HEK293T (cell line): ENCODE measurements at regions not wholly inside any gene's neighbourhood (a gene's known extent, or its start where the extent isn't known, plus 50 kb on each side); places are given as distances from the start of the nearest gene placed in this dataset.

ENCODE experiments used
- BHLHE40 ChIP-seq: fragments of 450-650 bp; IDR thresholded peaks from 2 replicates; pipeline ENCODE4 v1.6.1; 2016; ENCODE audit warnings: mild to moderate bottlenecking, moderate library complexity, borderline replicate concordance
- NFRKB ChIP-seq: fragments of 450-650 bp; IDR thresholded peaks from 2 replicates; pipeline ENCODE4 v1.6.1; 2016; ENCODE audit warnings: mild to moderate bottlenecking, moderate library complexity

GRCh38 chr13:31968473-31968872 lies 63.1 kb upstream of the FRY start:
- TF ChIP-seq NFRKB (no peak), BHLHE40 (no peak)
